ENCODE measurements at regions not wholly inside any gene's neighbourhood (a gene's known extent, or its start where the extent isn't known, plus 50 kb on each side); places are given as distances from the start of the nearest gene placed in this dataset.
A peak's percentile ranks its signal among the peaks of the same experiment; 100 is the strongest.

DNA sequence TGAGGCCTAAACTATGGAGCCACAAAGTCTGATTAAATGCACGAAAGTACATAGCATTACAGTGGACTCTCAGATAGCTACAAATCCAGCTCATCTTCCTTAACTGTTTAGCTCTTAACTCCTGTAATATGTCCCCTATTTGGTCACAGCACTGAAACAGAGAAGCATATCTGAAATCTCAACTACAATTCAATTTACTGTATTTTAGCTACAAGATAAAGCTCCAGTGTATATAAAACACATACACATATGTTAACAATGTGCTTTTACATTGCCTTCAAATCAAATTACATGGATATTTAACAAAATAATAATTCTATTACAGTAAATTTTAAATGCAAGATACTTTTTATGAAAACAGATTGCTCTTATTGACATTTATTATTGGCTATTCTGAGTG, 849.3 kb upstream of the PRMT6 start:
- no peak for TF ChIP-seq CTCF (conservative IDR thresholded peaks at IDR 0.05; ENCODE audit: low read depth, low read length)

DNA sequence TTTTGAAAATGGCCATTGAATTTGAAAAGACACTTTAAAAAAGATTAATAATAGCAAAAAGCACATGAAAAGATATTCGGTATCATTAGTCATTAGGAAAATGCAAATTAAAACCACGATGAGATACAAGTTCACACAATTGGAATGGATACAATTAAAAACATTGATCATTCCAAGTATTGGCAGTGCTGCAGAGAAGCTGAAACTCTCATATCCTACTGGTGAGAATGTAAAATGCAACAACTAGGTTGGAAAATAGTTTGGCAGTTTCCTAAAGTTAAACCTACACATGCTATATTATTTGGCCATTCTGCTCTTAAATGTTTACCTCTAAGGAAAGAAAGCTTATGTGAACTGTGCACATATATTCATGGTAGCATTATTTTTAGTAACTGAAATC, 838.7 kb upstream of the PRMT6 start:
- no peak overlapping the region for H3K4me3 ChIP-seq (ENCODE audit: low read depth, low read length)
- DNase-seq (ENCODE audit: low read depth) = no peak
- peak; percentile 32 for TF ChIP-seq CTCF (conservative IDR thresholded peaks at IDR 0.05; ENCODE audit: low read depth, low read length)

More for the DNA sequence above, 849.3 kb upstream of the PRMT6 start:
- no peak for DNase-seq (ENCODE audit: low read depth)
- H3K4me3 ChIP-seq (ENCODE audit: low read depth, low read length) = no peak overlapping the region

- peak; percentile 83 for DNase-seq (ENCODE audit: low read depth)
- no peak for TF ChIP-seq CTCF (conservative IDR thresholded peaks at IDR 0.05; ENCODE audit: low read depth, low read length)
- no peak overlapping the region for H3K4me3 ChIP-seq (ENCODE audit: low read depth, low read length)
Observed at GRCh38 chr1:106222403-106222802, 834.1 kb upstream of the PRMT6 start.

DNA sequence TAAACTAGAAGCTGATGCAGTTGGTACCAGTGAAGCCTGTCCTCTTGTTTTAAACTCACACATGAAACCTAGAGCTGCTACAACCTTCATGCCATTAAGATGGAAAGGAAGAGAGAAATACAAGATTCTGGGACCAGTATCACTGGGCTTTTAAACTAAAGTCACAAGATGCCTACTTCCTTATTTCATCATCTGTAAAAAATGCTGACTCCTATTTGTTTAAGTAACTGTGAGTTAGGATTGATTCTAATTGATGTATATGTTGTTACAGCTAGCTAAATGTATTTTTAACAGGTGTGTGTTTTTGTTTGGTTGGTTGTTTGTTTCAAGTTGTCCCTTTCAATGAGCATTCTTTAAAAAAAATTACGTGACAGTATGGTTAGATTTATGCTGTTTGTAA, 833.3 kb upstream of the PRMT6 start:
- no peak overlapping the region for H3K4me3 ChIP-seq (ENCODE audit: low read depth, low read length)
- TF ChIP-seq CTCF (conservative IDR thresholded peaks at IDR 0.05; ENCODE audit: low read depth, low read length) = no peak
- peak; percentile 35 for DNase-seq (ENCODE audit: low read depth)

DNA sequence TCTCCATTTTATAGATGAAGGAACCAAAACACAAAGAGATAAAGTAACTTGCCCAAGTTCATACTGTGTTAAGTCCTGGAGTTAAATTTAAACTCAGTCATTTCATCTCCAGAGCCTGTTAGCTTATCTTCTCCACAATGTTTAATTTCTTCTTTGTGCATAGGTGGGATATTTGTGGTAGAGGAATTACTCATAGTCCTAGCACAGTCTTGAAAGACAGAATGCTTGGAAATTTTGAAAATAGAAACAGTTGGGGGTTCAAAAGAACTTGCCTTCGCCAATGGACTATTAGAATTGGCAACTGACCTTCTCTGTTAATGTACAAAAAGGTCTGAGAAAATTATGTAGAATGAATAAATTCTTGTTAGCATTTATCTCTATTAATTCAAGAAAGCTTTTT, 832.0 kb upstream of the PRMT6 start:
- no peak overlapping the region for H3K4me3 ChIP-seq (ENCODE audit: low read depth, low read length)
- peak; percentile 66 for DNase-seq (ENCODE audit: low read depth)
- TF ChIP-seq CTCF (conservative IDR thresholded peaks at IDR 0.05; ENCODE audit: low read depth, low read length) = no peak

- TF ChIP-seq CTCF (conservative IDR thresholded peaks at IDR 0.05; ENCODE audit: low read depth, low read length) = no peak
- no peak for DNase-seq (ENCODE audit: low read depth)
- no peak overlapping the region for H3K4me3 ChIP-seq (ENCODE audit: low read depth, low read length)
Observed at GRCh38 chr1:106225403-106225802, 831.1 kb upstream of the PRMT6 start.

- TF ChIP-seq CTCF (conservative IDR thresholded peaks at IDR 0.05; ENCODE audit: low read depth, low read length) = no peak
- no peak for DNase-seq (ENCODE audit: low read depth)
- H3K4me3 ChIP-seq (ENCODE audit: low read depth, low read length) = no peak overlapping the region
Observed at GRCh38 chr1:106226550-106226949, 829.9 kb upstream of the PRMT6 start.

All from choroid plexus epithelial cell (primary cell).